Fibroblast of lung (primary cell): ENCODE measurements at regions not wholly inside any gene's neighbourhood (a gene's known extent, or its start where the extent isn't known, plus 50 kb on each side); places are given as distances from the start of the nearest gene placed in this dataset.
"Not testable (repeated sequence)": the region's sequence is repeated elsewhere in the genome, so short reads cannot be mapped to it uniquely, and the experiment has no call there.

ENCODE experiments used
- DNase-seq, 2 donors: peaks; one replicate each; pipeline versions ENCODE4 v3.0.0 to v3.0.0-alpha.2; 2010; ENCODE audit warnings: low read depth in 2 of 2
- H2AFZ ChIP-seq: 2 replicates; pipeline ENCODE4 v1.5.1; 2012; ENCODE audit warnings: low read length, control low read depth, inconsistent platforms
- H3K27ac ChIP-seq: 2 replicates; pipeline ENCODE4 v1.5.1; 2011; ENCODE audit warnings: low read length, control low read depth; ENCODE audit not compliant: insufficient read depth
- H3K27me3 ChIP-seq: 2 replicates; pipeline ENCODE4 v1.5.1; 2011; ENCODE audit warnings: mild to moderate bottlenecking, low read length; ENCODE audit not compliant: control insufficient read depth, insufficient read depth
- H3K36me3 ChIP-seq: 2 replicates; pipeline ENCODE4 v1.5.1; 2011; ENCODE audit warnings: low read length; ENCODE audit not compliant: control insufficient read depth, insufficient read depth
- H3K4me1 ChIP-seq: 2 replicates; pipeline ENCODE4 v1.5.1; 2011; ENCODE audit warnings: low read length; ENCODE audit not compliant: control insufficient read depth, insufficient read depth; ENCODE audit errors: extremely low read depth
- H3K4me2 ChIP-seq: 2 replicates; pipeline ENCODE4 v1.5.1; 2011; ENCODE audit warnings: low read length, control low read depth; ENCODE audit not compliant: insufficient read depth; ENCODE audit errors: extremely low read depth
- H3K4me3 ChIP-seq, 4 experiments: fragments of 200-600 bp in 1 of 4; sonication (generic) in 1 of 4; replicated peaks in 1 of 4; 2 replicates each; pipeline ENCODE4 v1.5.1; 2011 to 2016; ENCODE audit warnings: low read length in 4 of 4, low read depth in 3 of 4, mild to moderate bottlenecking in 3 of 4, control low read depth in 2 of 4, inconsistent platforms in 1 of 4, mixed read lengths in 1 of 4; ENCODE audit not compliant: insufficient read depth in 1 of 4; ENCODE audit errors: control extremely low read depth in 1 of 4
- H3K79me2 ChIP-seq: 2 replicates; pipeline ENCODE4 v1.5.1; 2012; ENCODE audit warnings: mild to moderate bottlenecking, low read length, inconsistent platforms; ENCODE audit not compliant: control insufficient read depth, insufficient read depth
- H3K9ac ChIP-seq: 2 replicates; pipeline ENCODE4 v1.5.1; 2011; ENCODE audit warnings: mild to moderate bottlenecking, low read length, control low read depth; ENCODE audit not compliant: insufficient read depth
- H3K9me3 ChIP-seq: 2 replicates; pipeline ENCODE4 v1.5.1; 2012; ENCODE audit warnings: low read depth, low read length; ENCODE audit not compliant: control insufficient read depth, insufficient read depth
- H4K20me1 ChIP-seq: 2 replicates; pipeline ENCODE4 v1.5.1; 2011; ENCODE audit warnings: low read length; ENCODE audit not compliant: control insufficient read depth, insufficient read depth; ENCODE audit errors: extremely low read depth
- EZH2 ChIP-seq: IDR thresholded peaks from 2 replicates; pipeline ENCODE4 v1.5.1; 2012; ENCODE audit warnings: low read length, control low read depth, mild to moderate bottlenecking; ENCODE audit errors: missing control alignments
- TF ChIP-seq, protein P1 (sequence below), 2 donors: IDR thresholded peaks in 1 of 2; conservative IDR thresholded peaks in 1 of 2; 1 replicate in 1 of 2; 2 replicates in 1 of 2; pipeline ENCODE4 v1.5.1; 2011 to 2012; ENCODE audit warnings: low read length in 2 of 2, control low read depth in 1 of 2, inconsistent platforms in 1 of 2, low read depth in 1 of 2, mild to moderate bottlenecking in 1 of 2

- Histone ChIP-seq H2AFZ (no peak overlapping the region), H3K4me1 (peaks cover 2% of the 10 kb centered on the region), H3K27ac (no peak overlapping the region), H3K9me3 (no peaks in the 10 kb centered on the region), H4K20me1 (no peaks in the 10 kb centered on the region), H3K79me2 (no peaks in the 10 kb centered on the region), H3K27me3 (no peaks in the 10 kb centered on the region), H3K4me2 (no peak overlapping the region), H3K36me3 (no peaks in the 10 kb centered on the region), H3K9ac (no peak overlapping the region), H3K4me3 (no peak overlapping the region)
- TF ChIP-seq, protein P1, sequence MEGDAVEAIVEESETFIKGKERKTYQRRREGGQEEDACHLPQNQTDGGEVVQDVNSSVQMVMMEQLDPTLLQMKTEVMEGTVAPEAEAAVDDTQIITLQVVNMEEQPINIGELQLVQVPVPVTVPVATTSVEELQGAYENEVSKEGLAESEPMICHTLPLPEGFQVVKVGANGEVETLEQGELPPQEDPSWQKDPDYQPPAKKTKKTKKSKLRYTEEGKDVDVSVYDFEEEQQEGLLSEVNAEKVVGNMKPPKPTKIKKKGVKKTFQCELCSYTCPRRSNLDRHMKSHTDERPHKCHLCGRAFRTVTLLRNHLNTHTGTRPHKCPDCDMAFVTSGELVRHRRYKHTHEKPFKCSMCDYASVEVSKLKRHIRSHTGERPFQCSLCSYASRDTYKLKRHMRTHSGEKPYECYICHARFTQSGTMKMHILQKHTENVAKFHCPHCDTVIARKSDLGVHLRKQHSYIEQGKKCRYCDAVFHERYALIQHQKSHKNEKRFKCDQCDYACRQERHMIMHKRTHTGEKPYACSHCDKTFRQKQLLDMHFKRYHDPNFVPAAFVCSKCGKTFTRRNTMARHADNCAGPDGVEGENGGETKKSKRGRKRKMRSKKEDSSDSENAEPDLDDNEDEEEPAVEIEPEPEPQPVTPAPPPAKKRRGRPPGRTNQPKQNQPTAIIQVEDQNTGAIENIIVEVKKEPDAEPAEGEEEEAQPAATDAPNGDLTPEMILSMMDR (conservative IDR thresholded peaks at IDR 0.05 in 1 of 2, IDR thresholded peaks at IDR 0.05 in 1 of 2; ENCODE audit: low read depth in 1 of 2, low read length in 2 of 2), result no peak
- TF ChIP-seq EZH2, result no peak
- DNase-seq, result peak in 1 of 2 donors; percentile 27
Observed at GRCh38 chr14:58772794-58773620, 135.2 kb downstream of the DACT1 start.

- Histone ChIP-seq H3K9me3 (no peaks in the 10 kb centered on the region), H3K36me3 (no peaks in the 10 kb centered on the region), H3K4me2 (no peak overlapping the region), H3K79me2 (no peaks in the 10 kb centered on the region), H2AFZ (no peak overlapping the region), H3K4me3 (no peak overlapping the region), H3K4me1 (peaks cover 2% of the 10 kb centered on the region), H3K27me3 (no peaks in the 10 kb centered on the region), H3K9ac (no peak overlapping the region), H4K20me1 (no peaks in the 10 kb centered on the region), H3K27ac (no peak overlapping the region)
- DNase-seq, result no peak
- TF ChIP-seq, protein P1 (conservative IDR thresholded peaks at IDR 0.05 in 1 of 2, IDR thresholded peaks at IDR 0.05 in 1 of 2; ENCODE audit: low read depth in 1 of 2, low read length in 2 of 2), result no peak
- no peak for TF ChIP-seq EZH2
Observed at GRCh38 chr14:58774531-58774930, 136.8 kb downstream of the DACT1 start.

DNA sequence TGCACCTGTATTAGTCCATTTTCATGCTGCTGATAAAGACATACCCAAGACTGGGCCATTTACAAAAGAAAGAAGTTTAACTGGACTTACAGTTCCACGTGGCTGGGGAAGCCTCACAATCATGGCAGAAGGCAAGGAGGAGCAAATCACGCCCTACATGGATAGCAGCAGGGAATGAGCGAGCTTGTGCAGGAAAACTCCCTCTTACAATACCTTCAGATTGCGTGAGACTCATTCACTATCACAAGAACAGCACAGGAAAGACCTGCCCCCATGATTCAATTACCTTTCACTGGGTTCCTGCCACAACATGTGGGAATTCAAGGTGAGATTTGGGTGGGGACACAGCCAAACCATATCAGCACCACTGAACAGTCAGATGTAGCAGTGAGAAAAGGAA lies 137.4 kb downstream of the DACT1 start:
- H3K27me3 ChIP-seq, H3K79me2 ChIP-seq, H3K9ac ChIP-seq, H3K4me1 ChIP-seq, H3K4me3 ChIP-seq, H2AFZ ChIP-seq, H3K4me2 ChIP-seq, DNase-seq, H3K27ac ChIP-seq, H3K9me3 ChIP-seq, H4K20me1 ChIP-seq, H3K36me3 ChIP-seq: not testable (repeated sequence)
